ENCODE measurements at regions not wholly inside any gene's neighbourhood (a gene's known extent, or its start where the extent isn't known, plus 50 kb on each side); places are given as distances from the start of the nearest gene placed in this dataset.

DNA sequence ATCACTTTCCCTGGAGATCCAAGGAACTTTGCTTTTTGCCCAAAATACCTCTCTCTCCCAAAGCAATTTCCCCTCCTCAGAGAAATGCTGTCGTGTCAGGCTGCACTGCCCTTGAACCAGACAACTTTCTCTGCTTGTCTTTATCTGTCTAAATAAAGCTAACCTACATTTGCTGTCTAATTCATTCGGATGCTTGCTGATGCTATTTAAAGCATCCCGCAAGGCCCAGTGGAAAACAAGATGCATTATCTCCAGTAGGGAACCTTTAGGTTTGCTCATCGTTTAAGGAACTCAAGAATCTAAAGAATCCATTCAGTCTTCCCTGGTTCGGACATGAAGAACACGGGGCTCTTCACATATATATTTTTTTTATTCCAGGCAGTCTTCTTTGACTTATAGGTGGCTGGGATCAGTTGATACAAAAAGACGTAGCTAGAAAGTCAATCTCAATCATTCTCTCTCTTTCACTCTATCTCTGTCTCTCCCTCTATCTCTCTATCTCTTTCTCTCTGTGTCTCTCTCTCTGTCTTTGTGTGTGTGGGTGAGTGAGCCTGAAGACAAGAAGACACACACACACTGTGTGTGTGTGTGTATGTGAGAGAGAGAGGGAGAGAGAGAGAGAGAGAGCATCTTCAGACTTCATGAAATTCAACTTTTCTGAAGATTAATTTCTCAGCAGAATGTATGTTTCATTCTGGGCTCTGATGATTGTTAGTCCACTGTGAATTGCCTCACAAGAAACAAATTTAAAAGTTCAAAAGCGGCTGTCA, 92.8 kb upstream of the MKLN1 start:
- TF ChIP-seq, protein P1, sequence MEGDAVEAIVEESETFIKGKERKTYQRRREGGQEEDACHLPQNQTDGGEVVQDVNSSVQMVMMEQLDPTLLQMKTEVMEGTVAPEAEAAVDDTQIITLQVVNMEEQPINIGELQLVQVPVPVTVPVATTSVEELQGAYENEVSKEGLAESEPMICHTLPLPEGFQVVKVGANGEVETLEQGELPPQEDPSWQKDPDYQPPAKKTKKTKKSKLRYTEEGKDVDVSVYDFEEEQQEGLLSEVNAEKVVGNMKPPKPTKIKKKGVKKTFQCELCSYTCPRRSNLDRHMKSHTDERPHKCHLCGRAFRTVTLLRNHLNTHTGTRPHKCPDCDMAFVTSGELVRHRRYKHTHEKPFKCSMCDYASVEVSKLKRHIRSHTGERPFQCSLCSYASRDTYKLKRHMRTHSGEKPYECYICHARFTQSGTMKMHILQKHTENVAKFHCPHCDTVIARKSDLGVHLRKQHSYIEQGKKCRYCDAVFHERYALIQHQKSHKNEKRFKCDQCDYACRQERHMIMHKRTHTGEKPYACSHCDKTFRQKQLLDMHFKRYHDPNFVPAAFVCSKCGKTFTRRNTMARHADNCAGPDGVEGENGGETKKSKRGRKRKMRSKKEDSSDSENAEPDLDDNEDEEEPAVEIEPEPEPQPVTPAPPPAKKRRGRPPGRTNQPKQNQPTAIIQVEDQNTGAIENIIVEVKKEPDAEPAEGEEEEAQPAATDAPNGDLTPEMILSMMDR (conservative IDR thresholded peaks at IDR 0.05; ENCODE audit: low read depth, low read length), result no peak
- DNase-seq (ENCODE audit: low read depth), result no peak
- H3K4me3 ChIP-seq (ENCODE audit: low read depth, low read length), result no peak overlapping the region

DNA sequence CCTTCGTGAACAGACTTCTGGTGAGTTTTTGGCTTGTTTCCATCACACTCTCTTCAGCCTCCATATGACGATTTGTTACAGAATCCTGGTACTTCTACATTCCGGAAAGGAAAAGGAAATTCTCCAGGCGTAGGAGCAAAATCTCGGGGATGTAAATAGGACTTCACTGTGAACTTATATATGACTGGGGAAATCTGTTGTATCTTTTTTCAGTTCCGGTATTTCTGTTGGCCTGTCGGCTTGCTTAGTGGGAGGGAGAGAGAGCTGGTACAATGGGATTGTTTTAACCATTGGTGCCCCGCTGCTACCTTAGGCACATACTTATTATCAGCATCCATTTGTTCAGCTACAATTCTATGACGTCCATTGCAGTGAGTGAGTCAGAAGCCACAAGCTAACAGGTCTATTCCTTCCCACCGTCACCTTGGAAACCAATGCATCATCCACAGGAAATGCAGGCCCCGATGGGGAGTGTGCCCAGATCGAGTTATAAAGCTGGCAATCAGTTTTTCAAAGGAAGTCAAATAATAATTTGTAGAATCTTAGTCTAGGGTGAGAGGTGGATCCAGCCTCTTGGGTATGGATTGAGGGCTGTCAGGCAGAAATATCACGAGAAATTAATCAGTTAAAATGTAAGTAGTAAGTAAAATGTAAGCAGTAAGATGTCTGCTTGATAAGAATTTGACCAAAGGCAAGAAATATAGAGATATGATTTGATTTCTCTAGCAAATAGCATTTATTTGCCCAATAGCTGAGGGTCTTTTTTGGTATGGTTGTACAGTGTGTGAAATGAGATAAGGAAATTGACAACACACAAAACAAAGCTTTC, 92.0 kb upstream of the MKLN1 start:
- peak; percentile 89 for DNase-seq (ENCODE audit: low read depth)
- no peak overlapping the region for H3K4me3 ChIP-seq (ENCODE audit: low read depth, low read length)
- TF ChIP-seq, protein P1 (conservative IDR thresholded peaks at IDR 0.05; ENCODE audit: low read depth, low read length), result no peak

DNA sequence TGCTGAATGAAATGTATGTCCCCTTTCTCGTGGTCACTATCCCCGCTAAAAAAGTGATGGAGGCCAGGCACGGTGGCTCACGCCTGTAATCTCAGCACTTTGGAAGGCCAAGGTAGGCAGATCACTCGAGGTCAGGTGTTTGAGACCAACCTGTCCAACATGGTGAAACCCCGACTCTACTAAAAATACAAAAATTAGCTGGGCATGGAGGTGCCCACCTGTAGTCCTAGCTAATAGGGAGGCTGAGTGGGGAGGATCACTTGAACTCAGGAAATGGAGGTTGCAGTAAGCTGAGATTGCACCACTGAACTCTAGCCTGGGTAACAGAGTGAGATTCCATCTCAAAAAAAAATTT, 91.4 kb upstream of the MKLN1 start:
- TF ChIP-seq, protein P1 (conservative IDR thresholded peaks at IDR 0.05; ENCODE audit: low read depth, low read length), result no peak
- no peak overlapping the region for H3K4me3 ChIP-seq (ENCODE audit: low read depth, low read length)
- DNase-seq (ENCODE audit: low read depth), result no peak

DNA sequence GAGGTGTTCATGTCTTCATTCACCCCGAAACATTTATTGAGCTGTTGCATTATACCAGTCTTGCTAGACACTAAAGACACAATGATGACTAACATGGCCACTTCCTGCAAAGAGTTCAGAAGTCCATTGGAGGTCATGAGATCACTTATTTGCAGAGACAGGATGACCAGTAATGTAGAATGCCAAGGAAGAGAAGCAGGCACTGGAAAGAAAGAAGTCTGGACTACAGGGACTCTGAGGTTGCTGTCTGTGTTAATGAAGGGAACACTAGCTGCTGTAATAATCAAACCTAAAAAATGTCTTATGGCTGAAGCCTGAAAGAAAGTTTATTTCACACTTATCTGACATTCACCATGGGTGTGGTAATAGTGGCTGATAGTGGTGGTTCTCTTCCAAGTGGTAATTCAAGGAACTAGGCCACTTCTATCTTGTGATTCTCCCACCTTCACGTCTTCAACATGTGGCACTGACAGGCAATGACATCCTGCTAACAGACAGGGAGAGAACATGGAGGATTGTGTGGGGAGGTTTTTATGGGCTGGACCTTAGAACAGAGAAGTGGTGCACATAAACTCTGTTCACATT, 89.2 kb upstream of the MKLN1 start:
- peak; percentile 86 for DNase-seq (ENCODE audit: low read depth)
- H3K4me3 ChIP-seq (ENCODE audit: low read depth, low read length), result no peak overlapping the region
- TF ChIP-seq, protein P1 (conservative IDR thresholded peaks at IDR 0.05; ENCODE audit: low read depth, low read length), result no peak

DNA sequence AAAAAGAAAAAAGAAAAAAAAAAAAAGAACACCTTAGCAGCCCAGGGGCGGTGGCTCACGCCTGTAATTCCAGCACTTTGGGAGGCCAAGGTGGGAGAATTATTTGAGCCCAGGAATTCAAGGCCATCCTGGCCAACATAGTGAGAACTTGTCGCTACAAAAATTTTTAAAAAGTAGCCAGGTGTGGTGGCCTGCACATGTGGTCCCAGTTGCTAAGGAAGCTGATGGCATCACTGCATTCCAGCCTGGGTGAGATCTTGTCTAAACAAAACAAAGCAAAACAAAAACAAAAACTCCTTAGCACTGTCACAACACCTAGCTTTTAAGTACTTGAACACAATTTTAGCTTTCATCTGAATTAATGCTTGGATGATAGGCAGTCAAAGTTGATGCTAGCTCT, 86.3 kb upstream of the MKLN1 start:
- no peak for DNase-seq (ENCODE audit: low read depth)
- no peak overlapping the region for H3K4me3 ChIP-seq (ENCODE audit: low read depth, low read length)
- TF ChIP-seq, protein P1 (conservative IDR thresholded peaks at IDR 0.05; ENCODE audit: low read depth, low read length), result no peak

DNA sequence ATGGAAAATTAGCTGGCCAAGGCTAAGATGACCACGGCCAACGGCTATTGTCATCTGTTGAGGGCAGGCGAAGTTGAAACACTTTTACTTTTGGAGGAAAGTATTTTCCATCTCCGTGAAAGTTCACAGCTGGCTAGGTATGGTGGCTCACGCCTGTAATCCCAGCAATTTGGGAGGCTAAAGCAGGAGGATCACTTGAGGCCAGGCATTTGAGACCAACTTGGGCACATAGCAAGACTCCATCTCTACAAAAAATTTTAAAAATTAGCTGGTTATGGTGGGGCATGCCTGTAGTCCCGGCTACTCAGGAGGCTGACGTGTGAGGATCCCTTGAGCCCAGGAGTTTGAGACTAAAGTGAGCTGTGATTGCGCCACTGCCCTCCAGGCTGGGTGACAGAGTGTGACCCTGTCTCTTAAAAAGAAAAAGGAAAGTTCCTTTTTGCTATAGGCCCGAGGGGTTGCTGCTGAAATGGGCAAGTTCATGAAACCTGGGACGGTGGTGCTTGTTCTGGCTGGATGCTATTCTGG, 85.5 kb upstream of the MKLN1 start:
- TF ChIP-seq, protein P1 (conservative IDR thresholded peaks at IDR 0.05; ENCODE audit: low read depth, low read length), result no peak
- H3K4me3 ChIP-seq (ENCODE audit: low read depth, low read length), result no peak overlapping the region
- DNase-seq (ENCODE audit: low read depth), result no peak

All from epithelial cell of proximal tubule (primary cell).